Activated CD4-positive, alpha-beta T cell treated with anti-CD3 and anti-CD28 coated beads for 24 hours (primary cell): ENCODE measurements at regions not wholly inside any gene's neighbourhood (a gene's known extent, or its start where the extent isn't known, plus 50 kb on each side); places are given as distances from the start of the nearest gene placed in this dataset.

Experiments
- DNase-seq, 2 donors: peaks; one replicate each; pipeline ENCODE4 v3.0.0-alpha.2; 2020; ENCODE audit warnings: low read depth in 2 of 2

- DNase-seq = no peak
These were observed 1134.8 kb upstream of the ZEB2 start for GRCh38 chr2:145654746-145655145.

- DNase-seq = no peak
These were observed 1134.2 kb upstream of the ZEB2 start for GRCh38 chr2:145654156-145654555.

DNA sequence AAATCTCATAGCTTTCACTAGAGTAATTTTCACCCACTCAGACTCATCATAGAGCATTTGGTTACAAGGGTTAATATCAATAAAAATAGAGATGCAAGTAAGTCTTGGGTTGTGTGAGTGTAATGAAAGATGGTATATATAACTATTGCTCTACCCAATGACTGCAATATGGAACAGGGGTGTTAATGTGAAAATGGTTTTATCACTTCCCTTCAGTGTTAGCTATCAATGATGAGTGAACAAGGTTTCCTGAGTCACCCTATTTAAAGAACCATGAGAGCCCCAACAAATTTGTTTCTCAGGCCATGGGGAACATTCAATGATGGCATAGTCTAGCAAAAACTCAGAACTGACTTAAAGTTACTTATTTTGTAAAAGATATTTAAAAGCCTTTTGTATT lies 1133.6 kb upstream of the ZEB2 start:
- no peak for DNase-seq

DNA sequence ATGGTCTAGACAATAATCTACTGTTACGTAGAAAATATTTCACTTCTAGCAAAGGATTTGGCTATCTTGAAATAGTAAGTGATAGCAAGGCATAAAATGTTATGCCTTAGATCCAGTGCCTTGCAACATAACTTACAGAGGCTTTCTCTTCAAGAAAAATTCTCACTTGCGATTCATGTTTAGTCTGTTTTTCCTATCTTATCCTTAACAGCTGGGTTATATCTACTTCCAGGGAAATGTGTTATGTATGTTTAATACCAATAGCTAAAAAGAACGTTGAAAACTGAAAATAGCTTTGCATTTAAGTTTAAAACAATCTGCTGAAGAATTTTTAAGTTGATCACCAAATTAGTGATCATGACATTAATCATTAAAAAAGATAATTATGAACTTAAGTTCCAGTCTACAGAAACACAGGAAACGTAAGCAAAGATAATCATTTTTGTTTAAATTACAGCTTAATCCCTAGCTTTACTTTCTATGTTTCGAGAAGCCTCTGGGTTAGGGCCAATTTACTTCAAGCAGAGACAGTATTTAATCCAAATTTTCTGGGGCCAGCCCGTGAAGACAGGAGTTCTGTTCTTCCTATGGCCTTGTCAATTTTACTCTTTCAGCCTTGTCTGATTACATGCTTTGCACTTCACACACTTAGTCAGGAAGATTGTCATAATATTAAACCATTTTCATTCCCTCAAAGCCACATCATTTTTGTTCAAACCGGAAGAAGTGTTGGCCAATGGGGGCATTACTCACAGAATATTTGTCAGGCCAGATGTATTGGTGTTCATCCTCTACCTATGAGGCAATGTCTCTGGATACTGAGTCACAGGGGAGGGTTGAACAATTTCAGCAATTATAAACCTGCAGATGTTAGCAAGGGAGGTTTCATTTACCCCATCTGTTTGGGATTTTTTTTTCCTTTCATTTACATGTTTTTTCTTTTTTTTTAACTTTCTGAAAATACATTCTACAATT lies 1132.9 kb upstream of the ZEB2 start:
- no peak for DNase-seq

DNA sequence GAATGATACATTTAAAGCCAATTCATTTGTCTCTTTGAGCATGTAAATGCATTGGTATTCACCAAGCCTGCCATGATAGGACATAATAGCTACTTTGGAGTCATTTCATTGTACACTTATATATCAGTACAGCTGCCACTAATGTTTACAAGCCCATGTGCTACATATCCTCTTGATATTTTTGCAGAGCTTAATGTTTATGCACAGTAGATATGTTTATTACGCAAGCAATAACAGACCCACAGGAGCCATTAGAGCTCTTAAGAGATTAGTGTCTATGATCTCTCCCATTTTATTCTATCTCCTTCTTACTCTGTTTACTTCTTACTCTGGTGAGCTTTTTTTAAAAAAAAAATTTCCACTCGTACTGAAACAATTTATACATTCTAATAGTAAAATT lies 1132.1 kb upstream of the ZEB2 start:
- DNase-seq = no peak

DNA sequence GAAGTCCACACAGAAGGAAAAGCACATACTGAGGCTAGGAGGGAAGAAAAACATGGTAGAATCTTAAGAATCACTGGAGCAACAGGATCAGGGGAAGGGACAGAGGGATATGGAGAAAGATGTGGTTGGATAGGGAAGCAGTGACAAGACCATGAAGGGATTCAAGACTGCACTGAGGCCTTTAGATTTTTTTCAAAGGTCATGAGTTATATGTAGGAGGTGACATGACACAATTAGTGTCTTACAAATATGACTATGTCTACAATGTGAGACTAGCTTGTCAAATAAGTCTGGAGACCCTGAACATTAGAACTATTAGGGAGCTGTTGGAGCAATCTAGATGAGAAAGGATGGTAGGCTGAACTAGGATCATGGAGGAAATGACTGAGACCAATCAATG lies 1130.3 kb upstream of the ZEB2 start:
- DNase-seq = no peak

DNA sequence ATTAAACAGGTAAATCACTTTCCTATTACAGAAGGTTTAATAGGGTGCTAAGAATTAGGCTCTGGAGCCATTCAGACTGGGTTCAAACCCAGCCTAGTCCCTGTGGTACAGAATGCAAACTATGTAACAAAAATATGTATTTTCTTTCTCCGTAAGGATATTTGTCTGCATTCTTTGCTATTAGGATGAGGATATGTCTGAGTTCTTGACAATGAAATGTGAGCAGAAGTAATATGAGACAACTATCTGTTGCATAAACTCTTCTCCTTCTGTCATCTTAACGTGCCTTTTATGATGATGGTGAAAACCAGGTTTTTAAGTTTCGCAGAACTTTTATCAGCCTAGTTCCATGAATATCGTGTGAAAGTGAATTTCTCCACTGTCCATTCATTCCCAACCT lies 1129.1 kb upstream of the ZEB2 start:
- no peak for DNase-seq

GRCh38 chr2:145644820-145645302 lies 1124.9 kb upstream of the ZEB2 start:
- no peak for DNase-seq

DNA sequence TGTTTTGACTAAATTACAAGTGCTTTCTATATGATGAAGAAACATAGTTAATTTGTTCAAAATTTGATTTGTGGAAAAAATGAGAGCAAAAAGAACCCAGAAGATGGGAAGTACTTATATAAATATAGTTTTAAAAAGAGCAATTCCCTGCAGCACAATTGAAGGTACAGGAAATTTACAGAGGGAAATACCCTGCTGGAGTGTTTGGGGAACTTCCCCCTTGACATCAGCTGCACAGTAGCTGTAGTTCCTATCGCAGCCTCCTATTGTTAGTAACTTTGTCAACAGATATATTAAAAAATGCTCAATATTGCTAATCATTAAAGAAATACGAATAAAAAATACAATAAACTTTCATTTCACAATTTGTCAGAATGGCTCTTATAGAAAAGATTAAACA lies 1118.8 kb upstream of the ZEB2 start:
- no peak for DNase-seq

GRCh38 chr2:145635706-145636427 lies 1115.9 kb upstream of the ZEB2 start:
- no peak for DNase-seq

- DNase-seq = no peak
These were observed 1111.6 kb upstream of the ZEB2 start for GRCh38 chr2:145631561-145631960.

- no peak for DNase-seq
These were observed 1106.4 kb upstream of the ZEB2 start for GRCh38 chr2:145626301-145626700.

- no peak for DNase-seq
These were observed 1105.2 kb upstream of the ZEB2 start for GRCh38 chr2:145625111-145625510.

GRCh38 chr2:145623136-145623535 lies 1103.2 kb upstream of the ZEB2 start:
- no peak for DNase-seq

- DNase-seq = no peak
These were observed 1102.4 kb upstream of the ZEB2 start for GRCh38 chr2:145622285-145622684.

- DNase-seq = no peak
These were observed 1098.0 kb upstream of the ZEB2 start for GRCh38 chr2:145617906-145618305.

DNA sequence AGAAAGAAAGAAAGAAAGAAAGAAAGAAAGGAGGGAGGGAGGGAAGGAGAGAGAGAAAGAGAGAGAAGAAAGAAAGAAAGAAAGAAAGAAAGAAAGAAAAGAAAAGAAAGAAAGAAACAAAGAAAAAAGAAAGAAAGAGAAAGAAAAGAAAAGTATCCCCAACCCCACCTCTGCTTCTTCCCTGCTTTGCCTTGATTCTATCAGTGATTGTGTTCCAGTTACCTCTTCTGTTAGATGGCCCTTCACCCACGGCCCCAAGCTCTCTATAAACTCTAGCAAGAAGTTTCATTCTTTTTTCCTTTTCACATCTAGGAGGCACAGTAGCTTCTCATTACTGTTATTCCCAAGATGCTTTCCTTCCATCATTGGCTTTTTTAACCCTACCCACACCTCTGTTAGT lies 1097.5 kb upstream of the ZEB2 start:
- no peak for DNase-seq

GRCh38 chr2:145615626-145616025 lies 1095.7 kb upstream of the ZEB2 start:
- DNase-seq = no peak

GRCh38 chr2:145609951-145610350 lies 1090.0 kb upstream of the ZEB2 start:
- no peak for DNase-seq

DNA sequence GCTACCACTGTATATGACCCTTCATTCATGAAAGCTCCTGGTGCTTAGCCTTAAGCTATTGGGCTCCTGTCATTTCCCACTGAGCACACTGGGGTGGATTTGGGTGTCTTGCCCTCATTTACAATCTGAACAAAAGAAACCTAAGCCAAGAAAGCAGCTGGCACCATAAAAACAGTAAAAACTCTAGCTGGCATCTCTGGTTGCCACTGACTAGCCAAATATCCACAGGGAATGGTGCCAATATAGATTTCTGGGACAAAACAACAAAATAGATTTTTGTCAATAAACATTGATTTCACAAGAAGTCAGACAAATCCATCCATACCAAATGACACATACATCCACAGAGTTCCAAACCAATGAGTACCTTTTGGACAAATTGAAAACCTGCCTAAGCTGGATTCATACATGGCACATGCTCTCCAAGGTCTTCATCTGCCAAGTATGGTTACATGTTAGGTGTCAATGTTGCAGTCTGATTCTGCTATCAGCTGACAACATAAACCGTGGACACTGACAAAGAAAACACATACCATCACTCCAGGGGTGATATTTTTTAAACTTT lies 1081.5 kb upstream of the ZEB2 start:
- no peak for DNase-seq

DNA sequence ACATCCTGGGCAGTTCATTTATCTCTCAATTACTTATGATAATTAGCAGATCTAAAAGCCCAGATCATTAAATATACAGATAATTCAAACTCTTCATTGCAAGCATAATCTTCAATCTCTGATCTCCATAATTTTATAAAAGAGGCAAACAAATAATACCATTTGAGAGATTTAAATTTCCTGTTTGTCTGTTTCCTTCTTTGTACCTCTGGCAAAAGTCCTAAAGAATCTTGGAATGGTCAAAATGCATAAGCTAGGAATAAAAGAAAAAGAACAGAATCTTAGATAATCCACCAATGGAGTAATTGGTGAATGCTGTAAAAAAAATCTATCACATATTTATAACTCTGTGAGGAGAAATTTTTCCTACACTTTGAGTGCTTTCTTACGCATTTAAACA lies 1080.9 kb upstream of the ZEB2 start:
- DNase-seq = no peak

DNA sequence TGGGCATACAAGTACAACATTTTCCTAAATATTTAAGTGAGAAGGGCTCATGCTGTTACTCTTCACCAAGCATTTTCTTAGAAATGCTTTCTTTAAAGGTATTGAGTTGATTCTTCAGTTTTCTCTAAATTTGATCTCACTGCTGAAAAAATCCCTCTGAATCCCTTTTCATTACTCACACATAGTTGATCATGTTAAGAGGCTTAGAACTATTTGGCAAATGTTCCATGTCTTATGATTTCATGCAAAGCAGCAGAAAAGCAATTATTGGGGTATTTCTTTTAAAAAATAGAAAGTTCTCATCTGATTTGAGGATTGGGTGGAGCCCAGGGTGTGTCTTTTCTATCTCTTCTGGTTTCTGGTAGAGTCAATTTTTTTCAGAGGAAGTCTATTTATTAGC lies 1079.8 kb upstream of the ZEB2 start:
- DNase-seq = no peak

- no peak for DNase-seq
These were observed 1078.5 kb upstream of the ZEB2 start for GRCh38 chr2:145598434-145598833.
